ENCODE measurements at regions not wholly inside any gene's neighbourhood (a gene's known extent, or its start where the extent isn't known, plus 50 kb on each side); places are given as distances from the start of the nearest gene placed in this dataset.

DNA sequence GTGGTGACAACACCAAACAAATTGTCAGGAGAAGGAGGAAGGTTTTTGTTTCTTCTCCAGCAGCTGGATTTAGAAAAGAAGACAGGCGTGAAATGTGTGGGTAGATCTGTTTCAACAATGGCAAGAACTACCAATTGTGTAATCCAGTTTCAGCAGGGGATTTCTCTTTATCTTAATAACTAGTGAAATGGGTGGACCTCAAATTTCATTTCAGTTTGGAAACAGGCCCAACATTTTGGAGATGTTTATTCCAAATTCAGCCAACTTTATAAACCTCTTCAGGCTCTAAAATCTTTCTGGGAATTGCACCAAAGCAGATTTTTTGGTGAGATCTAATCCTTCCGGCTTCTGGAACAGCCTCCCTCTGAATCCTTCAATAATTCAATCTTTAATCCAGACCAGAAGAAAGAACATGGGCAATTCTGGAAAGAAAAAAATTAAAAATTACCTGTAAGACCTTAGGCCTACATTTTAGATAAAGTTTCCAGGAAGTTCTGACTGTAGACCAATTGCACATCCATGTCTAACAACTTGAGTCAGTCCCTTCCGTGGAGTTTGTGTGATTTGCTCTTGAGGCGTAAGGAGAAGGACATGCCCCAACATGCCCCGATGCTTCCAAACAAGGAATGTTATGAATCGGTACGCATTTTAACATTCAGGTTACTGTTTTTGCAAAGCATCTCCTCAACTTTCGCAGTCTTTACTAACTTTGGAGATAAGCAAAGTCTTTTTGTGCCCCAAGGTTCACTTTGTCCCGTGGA, 423.6 kb downstream of the IRX1 start:
- DNase-seq = no peak
- no peak overlapping the region for H3K4me3 ChIP-seq
- no peaks in the 10 kb centered on the region for H3K27me3 ChIP-seq
- peaks cover 0 to 4% (median 0%) of the 10 kb centered on the region in 4 donors for H3K9me3 ChIP-seq
- WGBS, 2 donors = 67 to 72% methylated on average over 9 of the region's 9 CpGs
- no peak overlapping the region for H3K27ac ChIP-seq
- no peaks in the 10 kb centered on the region for H3K36me3 ChIP-seq
- TF ChIP-seq, protein P1, sequence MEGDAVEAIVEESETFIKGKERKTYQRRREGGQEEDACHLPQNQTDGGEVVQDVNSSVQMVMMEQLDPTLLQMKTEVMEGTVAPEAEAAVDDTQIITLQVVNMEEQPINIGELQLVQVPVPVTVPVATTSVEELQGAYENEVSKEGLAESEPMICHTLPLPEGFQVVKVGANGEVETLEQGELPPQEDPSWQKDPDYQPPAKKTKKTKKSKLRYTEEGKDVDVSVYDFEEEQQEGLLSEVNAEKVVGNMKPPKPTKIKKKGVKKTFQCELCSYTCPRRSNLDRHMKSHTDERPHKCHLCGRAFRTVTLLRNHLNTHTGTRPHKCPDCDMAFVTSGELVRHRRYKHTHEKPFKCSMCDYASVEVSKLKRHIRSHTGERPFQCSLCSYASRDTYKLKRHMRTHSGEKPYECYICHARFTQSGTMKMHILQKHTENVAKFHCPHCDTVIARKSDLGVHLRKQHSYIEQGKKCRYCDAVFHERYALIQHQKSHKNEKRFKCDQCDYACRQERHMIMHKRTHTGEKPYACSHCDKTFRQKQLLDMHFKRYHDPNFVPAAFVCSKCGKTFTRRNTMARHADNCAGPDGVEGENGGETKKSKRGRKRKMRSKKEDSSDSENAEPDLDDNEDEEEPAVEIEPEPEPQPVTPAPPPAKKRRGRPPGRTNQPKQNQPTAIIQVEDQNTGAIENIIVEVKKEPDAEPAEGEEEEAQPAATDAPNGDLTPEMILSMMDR (IDR thresholded peaks at IDR 0.05) = no peak
- TF ChIP-seq EP300 (IDR thresholded peaks at IDR 0.05) (no peak), POLR2A (IDR thresholded peaks at IDR 0.05) (no peak), POLR2AphosphoS5 (IDR thresholded peaks at IDR 0.05) (no peak)
- peak in 1 of 2 donors; percentile 81 for ATAC-seq (ENCODE audit: low FRiP score in 2 of 2)
- H3K4me1 ChIP-seq = peaks cover 0 to 2% (median 0%) of the 10 kb centered on the region in 4 donors

DNA sequence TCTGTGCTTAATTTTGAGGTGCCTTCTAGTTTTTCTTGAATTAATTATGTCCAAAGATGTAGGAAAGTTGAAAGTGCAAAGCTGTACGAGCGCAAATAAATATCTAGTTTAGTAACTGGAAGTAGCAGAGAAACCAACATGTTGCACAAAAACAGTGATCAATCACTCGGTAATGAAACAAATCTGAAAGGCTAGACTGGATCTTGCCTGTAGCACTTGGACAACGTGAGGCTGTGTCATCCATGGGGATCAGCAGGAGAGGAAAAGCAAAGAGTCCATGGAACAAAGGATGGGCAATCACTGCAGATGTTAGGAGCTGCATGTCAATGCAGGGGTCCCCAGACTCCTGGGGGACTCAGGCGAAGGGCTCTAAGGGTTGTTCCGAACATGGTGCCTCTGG, 424.2 kb downstream of the IRX1 start:
- ATAC-seq (ENCODE audit: low FRiP score in 2 of 2) = peak in 1 of 2 donors; percentile 70
- 82 to 92% methylated on average over 6 of the region's 6 CpGs for WGBS, 2 donors

GRCh38 chr5:4020400-4020799, 424.8 kb downstream of the IRX1 start:
- Histone ChIP-seq H3K4me1 (peaks cover 0 to 2% (median 0%) of the 10 kb centered on the region in 4 donors), H3K9me3 (peaks cover 0 to 4% (median 0%) of the 10 kb centered on the region in 4 donors), H3K27me3 (no peaks in the 10 kb centered on the region), H3K27ac (no peak overlapping the region), H3K36me3 (no peaks in the 10 kb centered on the region), H3K4me3 (no peak overlapping the region)
- no peak for TF ChIP-seq POLR2AphosphoS5 (IDR thresholded peaks at IDR 0.05)
- ATAC-seq (ENCODE audit: low FRiP score in 2 of 2) = no peak
- no peak for DNase-seq
- 50 to 56% methylated on average over 3 of the region's 3 CpGs for WGBS, 2 donors

More for the DNA sequence above, 424.2 kb downstream of the IRX1 start:
- H3K4me1 ChIP-seq = peaks cover 0 to 2% (median 0%) of the 10 kb centered on the region in 4 donors
- no peaks in the 10 kb centered on the region for H3K36me3 ChIP-seq
- H3K9me3 ChIP-seq = peaks cover 0 to 4% (median 0%) of the 10 kb centered on the region in 4 donors
- H3K4me3 ChIP-seq = no peak overlapping the region
- TF ChIP-seq POLR2A (IDR thresholded peaks at IDR 0.05) (no peak), POLR2AphosphoS5 (IDR thresholded peaks at IDR 0.05) (no peak), EP300 (IDR thresholded peaks at IDR 0.05) (no peak)
- TF ChIP-seq, protein P1 (IDR thresholded peaks at IDR 0.05) = no peak
- no peak for DNase-seq
- H3K27me3 ChIP-seq = no peaks in the 10 kb centered on the region
- no peak overlapping the region for H3K27ac ChIP-seq

GRCh38 chr5:4022056-4022670, 426.5 kb downstream of the IRX1 start:
- H3K4me1 ChIP-seq = peaks cover 0 to 1% (median 0%) of the 10 kb centered on the region in 4 donors
- 85 to 89% methylated on average over 17 to 19 of the region's 19 CpGs for WGBS, 2 donors
- no peak overlapping the region for H3K27ac ChIP-seq
- H3K27me3 ChIP-seq = no peaks in the 10 kb centered on the region
- TF ChIP-seq POLR2AphosphoS5 (IDR thresholded peaks at IDR 0.05) = no peak
- no peak for TF ChIP-seq POLR2A (IDR thresholded peaks at IDR 0.05)
- no peak for TF ChIP-seq EP300 (IDR thresholded peaks at IDR 0.05)
- TF ChIP-seq, protein P1 (IDR thresholded peaks at IDR 0.05) = no peak
- H3K9me3 ChIP-seq = peaks cover 0 to 4% (median 0%) of the 10 kb centered on the region in 4 donors
- peak in 1 of 2 donors; percentile 59 for DNase-seq
- no peak for ATAC-seq (ENCODE audit: low FRiP score in 2 of 2)
- H3K36me3 ChIP-seq = no peaks in the 10 kb centered on the region
- no peak overlapping the region for H3K4me3 ChIP-seq

DNA sequence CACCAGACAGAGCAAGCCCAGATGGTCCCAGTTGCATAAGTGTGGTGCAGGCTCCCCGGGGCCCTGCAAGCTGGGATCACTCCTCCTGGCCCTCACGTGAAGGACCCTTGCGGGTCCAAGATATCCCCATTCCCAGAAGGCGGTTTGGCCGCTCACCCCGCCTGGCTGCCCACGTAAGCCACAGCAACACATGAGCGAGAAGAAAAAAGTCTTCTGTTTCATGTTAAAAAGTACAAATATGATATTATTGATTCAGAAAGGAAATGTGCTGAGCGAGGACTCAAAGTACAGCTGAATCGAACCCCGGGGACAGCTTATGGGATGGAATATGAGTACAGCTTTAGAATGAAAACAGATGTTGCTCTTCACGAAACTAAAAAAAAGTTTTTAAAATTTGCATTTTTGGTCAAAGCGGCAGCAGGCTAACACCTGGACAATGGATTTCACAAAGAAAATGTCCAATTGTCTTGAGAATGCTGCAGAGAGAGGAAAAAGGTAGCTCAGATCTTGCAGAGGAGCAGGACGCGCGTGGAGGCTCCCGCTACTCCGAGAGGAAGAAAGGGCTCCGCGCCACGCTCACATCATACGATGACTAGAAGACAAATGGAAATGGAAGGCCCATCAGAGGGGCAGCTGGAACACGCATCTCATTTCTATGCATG, 427.6 kb downstream of the IRX1 start:
- no peak for ATAC-seq (ENCODE audit: low FRiP score in 2 of 2)
- no peak for TF ChIP-seq POLR2A (IDR thresholded peaks at IDR 0.05)
- TF ChIP-seq EP300 (IDR thresholded peaks at IDR 0.05) = no peak
- TF ChIP-seq, protein P1 (IDR thresholded peaks at IDR 0.05) = no peak
- no peak for TF ChIP-seq POLR2AphosphoS5 (IDR thresholded peaks at IDR 0.05)
- Histone ChIP-seq H3K27me3 (no peaks in the 10 kb centered on the region), H3K27ac (no peak overlapping the region), H3K9me3 (peaks cover 0 to 4% (median 0%) of the 10 kb centered on the region in 4 donors), H3K4me3 (no peak overlapping the region), H3K4me1 (peaks cover 6 to 12% (median 8%) of the 10 kb centered on the region in 4 donors), H3K36me3 (no peaks in the 10 kb centered on the region)
- 88 to 89% methylated on average over 21 to 23 of the region's 23 CpGs for WGBS, 2 donors
- DNase-seq = peak in 1 of 2 donors; percentile 45
